Parathyroid adenoma (tissue), 2 donors: ENCODE measurements at regions not wholly inside any gene's neighbourhood (a gene's known extent, or its start where the extent isn't known, plus 50 kb on each side); places are given as distances from the start of the nearest gene placed in this dataset.

Source experiments
- H2AFZ ChIP-seq: fragments of 300-600 bp; sonication (generic); one replicate; pipeline ENCODE4 v1.7.0; 2017; ENCODE audit warnings: antibody characterized with exemption, mild to moderate bottlenecking
- H3K27ac ChIP-seq: fragments of 300-600 bp; sonication (generic); one replicate; pipeline ENCODE4 v1.7.0; 2017
- H3K27me3 ChIP-seq: fragments of 300-600 bp; sonication (generic); one replicate; pipeline ENCODE4 v1.7.0; 2017; ENCODE audit warnings: low read length; ENCODE audit not compliant: control insufficient read depth, insufficient read depth
- H3K36me3 ChIP-seq: fragments of 300-600 bp; sonication (generic); one replicate; pipeline ENCODE4 v1.7.0; 2017; ENCODE audit warnings: low read length; ENCODE audit not compliant: control insufficient read depth, insufficient read depth
- H3K4me1 ChIP-seq: fragments of 300-600 bp; sonication (generic); one replicate; pipeline ENCODE4 v1.7.0; 2017; ENCODE audit warnings: control low read depth
- H3K4me2 ChIP-seq: fragments of 300-600 bp; sonication (generic); one replicate; pipeline ENCODE4 v1.7.0; 2017; ENCODE audit warnings: low read length
- H3K4me3 ChIP-seq: fragments of 300-600 bp; sonication (generic); one replicate; pipeline ENCODE4 v1.7.0; 2017; ENCODE audit warnings: low read depth, low read length
- H3K79me2 ChIP-seq: fragments of 300-600 bp; sonication (generic); one replicate; pipeline ENCODE4 v1.7.0; 2017; ENCODE audit warnings: control low read depth
- H3K9ac ChIP-seq: fragments of 300-600 bp; sonication (generic); one replicate; pipeline ENCODE4 v1.7.0; 2017; ENCODE audit warnings: mild to moderate bottlenecking
- H3K9me3 ChIP-seq: fragments of 300-600 bp; sonication (generic); one replicate; pipeline ENCODE4 v1.7.0; 2017; ENCODE audit warnings: low read length; ENCODE audit not compliant: control insufficient read depth
- TF ChIP-seq, protein P1 (sequence below): fragments of 300-600 bp; sonication (generic); IDR thresholded peaks from one replicate; pipeline ENCODE4 v1.7.0; 2017; ENCODE audit warnings: antibody characterized with exemption, mild to moderate bottlenecking
- donor health status: primary hyperparathyroidism.

DNA sequence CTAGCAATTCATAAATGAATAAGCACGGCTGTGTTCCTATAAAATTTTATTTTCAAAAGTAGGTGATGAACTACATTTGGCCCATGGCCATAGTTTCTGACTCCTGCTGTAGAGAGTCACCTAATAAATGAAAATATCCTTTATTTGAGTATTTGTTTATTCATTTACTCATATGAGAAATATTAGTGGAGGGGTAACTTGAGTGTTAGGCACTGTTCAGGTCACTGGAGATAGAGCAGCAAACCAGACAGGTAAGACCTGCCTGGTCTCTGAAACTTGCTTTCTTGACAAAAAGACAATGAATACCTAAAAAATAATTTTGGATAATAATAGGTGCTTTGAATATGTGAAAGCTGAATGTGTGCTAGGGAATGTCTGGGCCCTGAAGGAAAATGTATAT, 68.8 kb downstream of the YIPF5 start:
- TF ChIP-seq, protein P1, sequence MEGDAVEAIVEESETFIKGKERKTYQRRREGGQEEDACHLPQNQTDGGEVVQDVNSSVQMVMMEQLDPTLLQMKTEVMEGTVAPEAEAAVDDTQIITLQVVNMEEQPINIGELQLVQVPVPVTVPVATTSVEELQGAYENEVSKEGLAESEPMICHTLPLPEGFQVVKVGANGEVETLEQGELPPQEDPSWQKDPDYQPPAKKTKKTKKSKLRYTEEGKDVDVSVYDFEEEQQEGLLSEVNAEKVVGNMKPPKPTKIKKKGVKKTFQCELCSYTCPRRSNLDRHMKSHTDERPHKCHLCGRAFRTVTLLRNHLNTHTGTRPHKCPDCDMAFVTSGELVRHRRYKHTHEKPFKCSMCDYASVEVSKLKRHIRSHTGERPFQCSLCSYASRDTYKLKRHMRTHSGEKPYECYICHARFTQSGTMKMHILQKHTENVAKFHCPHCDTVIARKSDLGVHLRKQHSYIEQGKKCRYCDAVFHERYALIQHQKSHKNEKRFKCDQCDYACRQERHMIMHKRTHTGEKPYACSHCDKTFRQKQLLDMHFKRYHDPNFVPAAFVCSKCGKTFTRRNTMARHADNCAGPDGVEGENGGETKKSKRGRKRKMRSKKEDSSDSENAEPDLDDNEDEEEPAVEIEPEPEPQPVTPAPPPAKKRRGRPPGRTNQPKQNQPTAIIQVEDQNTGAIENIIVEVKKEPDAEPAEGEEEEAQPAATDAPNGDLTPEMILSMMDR = no peak
- no peaks in the 10 kb centered on the region for H3K27me3 ChIP-seq
- no peak overlapping the region for H3K9ac ChIP-seq
- no peaks in the 10 kb centered on the region for H3K36me3 ChIP-seq
- H3K4me3 ChIP-seq = no peak overlapping the region
- H2AFZ ChIP-seq = no peak overlapping the region
- no peak overlapping the region for H3K4me2 ChIP-seq
- no peaks in the 10 kb centered on the region for H3K79me2 ChIP-seq
- H3K9me3 ChIP-seq = no peaks in the 10 kb centered on the region
- H3K27ac ChIP-seq = no peak overlapping the region
- H3K4me1 ChIP-seq = no peaks in the 10 kb centered on the region

DNA sequence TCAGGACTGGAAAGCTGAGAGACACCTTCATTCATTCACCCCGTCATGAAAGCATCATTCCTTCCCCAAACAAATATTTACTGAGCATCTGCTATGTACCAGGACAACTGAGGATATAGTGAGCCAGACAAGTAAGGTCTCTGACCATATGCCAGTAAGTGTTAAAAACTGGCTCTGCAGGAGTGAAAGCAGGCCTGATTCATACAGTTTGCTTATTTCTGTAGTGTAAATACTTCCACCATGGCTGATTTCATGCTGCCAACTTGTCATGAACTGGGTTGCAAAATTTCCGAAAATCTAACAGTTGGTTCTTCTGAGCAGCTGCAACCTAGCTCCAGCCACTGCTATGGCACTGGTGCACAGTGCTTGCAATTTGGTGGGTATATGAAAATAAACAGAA, 68.1 kb downstream of the YIPF5 start:
- no peaks in the 10 kb centered on the region for H3K4me1 ChIP-seq
- H3K27ac ChIP-seq = no peak overlapping the region
- H3K4me3 ChIP-seq = no peak overlapping the region
- H3K9ac ChIP-seq = no peak overlapping the region
- no peak overlapping the region for H2AFZ ChIP-seq
- TF ChIP-seq, protein P1 = no peak
- no peaks in the 10 kb centered on the region for H3K36me3 ChIP-seq
- H3K79me2 ChIP-seq = no peaks in the 10 kb centered on the region
- H3K4me2 ChIP-seq = no peak overlapping the region
- H3K27me3 ChIP-seq = no peaks in the 10 kb centered on the region
- no peaks in the 10 kb centered on the region for H3K9me3 ChIP-seq

DNA sequence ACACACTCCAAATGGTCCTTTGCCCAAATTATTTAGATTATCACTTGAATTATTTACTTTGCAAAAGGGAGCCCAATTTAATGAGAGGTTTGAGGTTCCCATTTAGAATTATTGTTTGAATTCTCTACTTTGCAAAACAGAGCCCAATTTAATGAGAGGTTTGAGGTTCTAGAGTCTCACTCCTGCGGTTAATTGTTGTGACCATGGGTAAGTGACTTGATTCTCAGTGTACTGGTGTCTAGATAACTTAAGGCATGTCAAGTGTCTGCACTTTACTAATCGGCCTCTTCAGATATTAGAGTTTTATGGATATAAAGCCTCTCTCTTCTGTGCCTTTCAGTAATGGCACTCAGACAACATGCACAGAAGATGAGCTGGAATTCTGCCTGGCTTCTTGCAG, 67.5 kb downstream of the YIPF5 start:
- Histone ChIP-seq H3K4me1 (no peaks in the 10 kb centered on the region), H3K79me2 (no peaks in the 10 kb centered on the region), H3K36me3 (no peaks in the 10 kb centered on the region), H3K9ac (no peak overlapping the region), H2AFZ (no peak overlapping the region), H3K9me3 (no peaks in the 10 kb centered on the region), H3K27ac (no peak overlapping the region), H3K27me3 (no peaks in the 10 kb centered on the region), H3K4me3 (no peak overlapping the region), H3K4me2 (no peak overlapping the region)
- TF ChIP-seq, protein P1 = no peak

DNA sequence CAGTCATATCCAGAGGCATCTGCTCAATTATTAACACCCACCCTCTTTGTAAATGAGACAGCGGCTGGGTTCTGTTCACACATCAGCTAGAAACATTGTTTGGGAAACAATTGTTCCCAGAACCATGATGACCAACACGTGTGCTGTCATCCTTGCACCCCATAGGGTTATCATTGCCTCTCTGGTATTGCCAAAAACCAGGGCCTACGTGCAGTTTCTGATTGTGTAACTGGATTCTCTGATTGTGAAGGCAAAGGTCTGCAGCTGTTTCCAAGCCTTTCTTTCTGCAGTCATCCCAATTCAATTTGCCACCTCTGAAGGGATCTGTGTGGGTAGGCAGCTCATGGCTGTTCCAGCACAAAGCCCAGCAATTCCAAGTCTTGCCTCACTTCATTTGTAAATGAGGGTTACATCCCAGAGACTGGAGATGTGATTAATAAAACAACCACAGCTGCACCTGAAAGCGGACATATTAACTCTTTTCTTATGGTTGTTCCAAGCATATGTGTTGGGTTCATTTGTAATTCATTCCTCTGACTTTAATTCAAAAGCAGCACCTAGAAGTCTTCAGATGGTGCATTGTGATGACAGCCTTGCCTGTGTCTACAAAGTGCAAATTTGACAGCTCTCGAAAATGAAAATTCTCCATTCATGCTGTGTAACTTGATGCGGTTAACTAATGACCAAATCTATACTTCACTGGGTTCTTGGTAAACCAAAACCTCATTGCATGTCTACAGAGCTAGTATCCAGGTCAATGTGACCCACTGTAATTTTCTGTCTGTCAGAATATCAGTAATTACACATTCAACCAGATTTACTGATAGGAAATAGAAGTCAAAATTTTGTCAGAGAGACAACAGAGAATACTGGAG, 66.6 kb downstream of the YIPF5 start:
- H3K4me1 ChIP-seq = no peaks in the 10 kb centered on the region
- no peak overlapping the region for H3K4me2 ChIP-seq
- no peaks in the 10 kb centered on the region for H3K9me3 ChIP-seq
- no peak overlapping the region for H3K9ac ChIP-seq
- H2AFZ ChIP-seq = no peak overlapping the region
- no peaks in the 10 kb centered on the region for H3K27me3 ChIP-seq
- TF ChIP-seq, protein P1 = no peak
- no peaks in the 10 kb centered on the region for H3K36me3 ChIP-seq
- H3K27ac ChIP-seq = no peak overlapping the region
- H3K79me2 ChIP-seq = no peaks in the 10 kb centered on the region
- no peak overlapping the region for H3K4me3 ChIP-seq

DNA sequence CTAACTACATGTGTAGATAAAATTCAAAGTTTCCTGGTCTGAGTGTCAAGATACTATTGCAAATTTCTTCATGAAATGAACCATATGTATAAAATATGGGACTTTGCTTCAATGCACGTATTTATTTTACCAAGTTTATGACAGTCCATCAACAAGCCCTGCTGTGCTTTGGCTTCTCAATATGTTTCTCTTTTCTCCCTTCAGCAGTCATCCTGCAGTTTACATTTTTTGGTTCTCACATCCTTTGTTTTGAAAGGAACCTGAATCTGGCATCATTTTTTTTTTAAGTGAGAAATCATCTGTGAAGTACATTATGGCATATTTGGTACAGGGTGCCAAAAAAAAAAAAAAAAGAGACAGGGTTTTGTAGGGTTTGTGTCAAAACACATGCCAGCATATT, 65.1 kb downstream of the YIPF5 start:
- Histone ChIP-seq H3K4me3 (no peak overlapping the region), H3K27ac (no peak overlapping the region), H3K27me3 (no peaks in the 10 kb centered on the region), H3K9me3 (no peaks in the 10 kb centered on the region), H3K36me3 (no peaks in the 10 kb centered on the region), H3K9ac (no peak overlapping the region), H2AFZ (no peak overlapping the region), H3K4me2 (no peak overlapping the region), H3K79me2 (no peaks in the 10 kb centered on the region), H3K4me1 (no peaks in the 10 kb centered on the region)
- TF ChIP-seq, protein P1 = no peak
